MCF 10A (cell line): ENCODE measurements at regions not wholly inside any gene's neighbourhood (a gene's known extent, or its start where the extent isn't known, plus 50 kb on each side); places are given as distances from the start of the nearest gene placed in this dataset.

Source experiments
- BruUV-seq: library from RNA; stranded (reverse); fragments of 400-500 nt; replicated peaks from 2 replicates; lab custom pipeline; 2021; lab: Mats Ljungman, UMichigan
- CTCF ChIA-PET: fragments of 300-600 bp; sonication (Branson Sonifier 250); formaldehyde crosslinking; extraction: SDS; loops from one replicate; lab custom pipeline; 2021; ENCODE audit warnings: antibody characterized with exemption, inconsistent platforms; lab: Yijun Ruan, JAX
- POLR2A ChIA-PET: fragments of 300-600, 350-650 bp; sonication (Branson Sonifier 250); formaldehyde crosslinking; extraction: SDS; loops from one replicate; lab custom pipeline; 2020; ENCODE audit warnings: antibody characterized with exemption, inconsistent platforms; lab: Yijun Ruan, JAX
- DNase-seq: peaks from one replicate; pipeline ENCODE4 v3.0.0-alpha.2; 2018; ENCODE audit not compliant: unreplicated experiment
- H3K27ac Mint-ChIP-seq: one replicate; pipeline ENCODE4 v1.8.0; 2022; ENCODE audit warnings: mild to moderate bottlenecking, low read depth, mixed read lengths; ENCODE audit not compliant: unreplicated experiment
- H3K27me3 Mint-ChIP-seq: one replicate; pipeline ENCODE4 v1.8.0; 2022; ENCODE audit warnings: mixed read lengths; ENCODE audit not compliant: insufficient read depth, unreplicated experiment
- H3K36me3 Mint-ChIP-seq: one replicate; pipeline ENCODE4 v1.8.0; 2022; ENCODE audit warnings: mild to moderate bottlenecking, moderate library complexity, mixed read lengths; ENCODE audit not compliant: insufficient read depth, unreplicated experiment
- H3K4me1 Mint-ChIP-seq: one replicate; pipeline ENCODE4 v1.8.0; 2022; ENCODE audit warnings: mixed read lengths; ENCODE audit not compliant: insufficient read depth, unreplicated experiment
- H3K4me3 Mint-ChIP-seq: one replicate; pipeline ENCODE4 v1.8.0; 2022; ENCODE audit warnings: mild to moderate bottlenecking, moderate library complexity, mixed read lengths; ENCODE audit not compliant: unreplicated experiment
- H3K9me3 Mint-ChIP-seq: one replicate; pipeline ENCODE4 v1.8.0; 2022; ENCODE audit warnings: mixed read lengths; ENCODE audit not compliant: unreplicated experiment
- intact Hi-C: fragments of 100-400 bp; cut with micrococcal nuclease; formaldehyde crosslinking; loops from 2 replicates; pipeline ENCODE4 v1.14.1; 2022
- TF ChIP-seq, protein P1 (sequence below): fragments of 200-600 bp; IDR thresholded peaks from one replicate; pipeline ENCODE4 v1.8.0; 2022; ENCODE audit warnings: antibody characterized with exemption, mild to moderate bottlenecking; ENCODE audit not compliant: unreplicated experiment

GRCh38 chr4:111943796-111944203 is 201.5 kb upstream of the FAM241A start:
- Mint-ChIP-seq H3K9me3 (no peaks in the 10 kb centered on the region), H3K27ac (no peak overlapping the region)
- no TSS peak for BruUV-seq

GRCh38 chr4:111945014-111945413 is 200.2 kb upstream of the FAM241A start:
- no peaks in the 10 kb centered on the region for H3K9me3 Mint-ChIP-seq
- BruUV-seq: no TSS peak
- no peaks in the 10 kb centered on the region for H3K36me3 Mint-ChIP-seq
- intact Hi-C loops: no loop called here
- ChIA-PET CTCF (interaction anchor here (0.5 to 3.6 kb wide), 16 partner anchors 8 to 303 kb away, joined by 3 to 55 read pairs (median 4); no protein-coding TSS in a partner anchor), POLR2A (interaction anchor here (1.3 kb wide), 1 partner anchor 47 kb away, joined by 6 read pairs; no protein-coding TSS in a partner anchor)
- TF ChIP-seq, protein P1, sequence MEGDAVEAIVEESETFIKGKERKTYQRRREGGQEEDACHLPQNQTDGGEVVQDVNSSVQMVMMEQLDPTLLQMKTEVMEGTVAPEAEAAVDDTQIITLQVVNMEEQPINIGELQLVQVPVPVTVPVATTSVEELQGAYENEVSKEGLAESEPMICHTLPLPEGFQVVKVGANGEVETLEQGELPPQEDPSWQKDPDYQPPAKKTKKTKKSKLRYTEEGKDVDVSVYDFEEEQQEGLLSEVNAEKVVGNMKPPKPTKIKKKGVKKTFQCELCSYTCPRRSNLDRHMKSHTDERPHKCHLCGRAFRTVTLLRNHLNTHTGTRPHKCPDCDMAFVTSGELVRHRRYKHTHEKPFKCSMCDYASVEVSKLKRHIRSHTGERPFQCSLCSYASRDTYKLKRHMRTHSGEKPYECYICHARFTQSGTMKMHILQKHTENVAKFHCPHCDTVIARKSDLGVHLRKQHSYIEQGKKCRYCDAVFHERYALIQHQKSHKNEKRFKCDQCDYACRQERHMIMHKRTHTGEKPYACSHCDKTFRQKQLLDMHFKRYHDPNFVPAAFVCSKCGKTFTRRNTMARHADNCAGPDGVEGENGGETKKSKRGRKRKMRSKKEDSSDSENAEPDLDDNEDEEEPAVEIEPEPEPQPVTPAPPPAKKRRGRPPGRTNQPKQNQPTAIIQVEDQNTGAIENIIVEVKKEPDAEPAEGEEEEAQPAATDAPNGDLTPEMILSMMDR: no peak
- no peaks in the 10 kb centered on the region for H3K4me1 Mint-ChIP-seq
- H3K27ac Mint-ChIP-seq: no peak overlapping the region
- no peak for DNase-seq
- peaks cover 21% of the 10 kb centered on the region for H3K27me3 Mint-ChIP-seq
- no peak overlapping the region for H3K4me3 Mint-ChIP-seq

More at GRCh38 chr4:111943796-111944203, 201.5 kb upstream of the FAM241A start:
- TF ChIP-seq, protein P1: peak; percentile 47
- Mint-ChIP-seq H3K27me3 (peaks cover 27% of the 10 kb centered on the region), H3K4me1 (no peaks in the 10 kb centered on the region), H3K36me3 (no peaks in the 10 kb centered on the region), H3K4me3 (no peak overlapping the region)
- intact Hi-C loops: loop anchor here (1.0 kb wide), 2 partner anchors 88 to 117 kb away; no protein-coding TSS in a partner anchor
- ChIA-PET CTCF (interaction anchor here (0.6 to 3.6 kb wide), 23 partner anchors 9 to 606 kb away, joined by 3 to 55 read pairs (median 4); no protein-coding TSS in a partner anchor), POLR2A (interaction anchor here (1.3 kb wide), 1 partner anchor 48 kb away, joined by 6 read pairs; no protein-coding TSS in a partner anchor)
- DNase-seq: peak; percentile 68

DNA sequence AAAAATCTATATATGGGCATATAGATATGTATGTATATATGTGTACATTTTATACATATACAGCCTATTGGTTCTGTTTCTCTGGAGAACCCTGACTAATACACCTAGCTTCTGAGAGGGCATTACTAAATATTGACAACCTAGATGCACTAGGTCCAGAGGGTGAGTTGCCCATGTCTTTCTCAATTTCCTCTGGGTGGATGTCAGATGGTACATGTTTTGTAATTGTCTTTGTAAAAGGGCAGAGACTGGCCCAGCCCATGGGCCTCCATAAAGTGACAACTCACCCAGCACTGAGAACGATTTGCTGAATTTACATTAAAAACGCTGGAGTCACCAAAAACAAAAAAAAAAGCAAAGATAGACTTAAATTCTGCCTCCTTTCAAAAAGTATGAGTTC is 198.5 kb upstream of the FAM241A start:
- H3K4me1 Mint-ChIP-seq: no peaks in the 10 kb centered on the region
- TF ChIP-seq, protein P1: no peak
- CTCF ChIA-PET: interaction anchor here (0.6 kb wide), 1 partner anchor 27 kb away, joined by 3 read pairs; no protein-coding TSS in a partner anchor
- H3K9me3 Mint-ChIP-seq: no peaks in the 10 kb centered on the region
- POLR2A ChIA-PET: no interaction called here
- DNase-seq: no peak
- H3K27me3 Mint-ChIP-seq: peaks cover 21% of the 10 kb centered on the region
- H3K36me3 Mint-ChIP-seq: no peaks in the 10 kb centered on the region
- no TSS peak for BruUV-seq
- intact Hi-C loops: no loop called here
- H3K27ac Mint-ChIP-seq: no peak overlapping the region
- no peak overlapping the region for H3K4me3 Mint-ChIP-seq

DNA sequence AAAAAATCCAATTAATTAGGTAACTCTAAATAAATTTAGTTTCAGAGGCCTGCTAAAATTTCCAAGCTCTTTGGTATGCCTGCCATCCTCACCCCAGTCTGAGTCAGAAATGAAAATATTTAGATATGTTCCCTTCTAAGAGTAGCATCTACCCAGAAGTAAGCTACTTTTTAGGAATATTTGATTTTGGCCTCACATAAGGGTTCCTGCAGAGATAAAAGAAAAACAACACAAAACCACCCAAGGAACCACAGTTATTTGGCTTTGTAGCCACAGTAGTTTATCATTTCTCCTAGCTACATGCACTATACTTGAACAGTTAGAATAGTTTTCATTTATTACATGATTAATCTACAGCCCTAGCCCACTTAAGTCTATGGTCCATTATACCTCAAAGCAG is 192.6 kb upstream of the FAM241A start:
- no TSS peak for BruUV-seq
- TF ChIP-seq, protein P1: no peak
- Mint-ChIP-seq H3K27ac (no peak overlapping the region), H3K9me3 (no peaks in the 10 kb centered on the region), H3K4me3 (no peak overlapping the region), H3K36me3 (no peaks in the 10 kb centered on the region), H3K4me1 (no peaks in the 10 kb centered on the region), H3K27me3 (no peaks in the 10 kb centered on the region)
- DNase-seq: no peak
- ChIA-PET CTCF (interaction anchor here (0.6 to 2.2 kb wide), 4 partner anchors 9 to 112 kb away, joined by 3 to 12 read pairs (median 3); no protein-coding TSS in a partner anchor), POLR2A (interaction anchor here (0.6 kb wide), 2 partner anchors 101 to 919 kb away, joined by 3 read pairs; no protein-coding TSS in a partner anchor)
- intact Hi-C loops: no loop called here
